LoVo (cell line): ENCODE measurements at regions not wholly inside any gene's neighbourhood (a gene's known extent, or its start where the extent isn't known, plus 50 kb on each side); places are given as distances from the start of the nearest gene placed in this dataset.

Experiments
- DNase-seq: peaks from one replicate; pipeline ENCODE4 v3.0.0-alpha.2; 2016; ENCODE audit warnings: low spot score

DNA sequence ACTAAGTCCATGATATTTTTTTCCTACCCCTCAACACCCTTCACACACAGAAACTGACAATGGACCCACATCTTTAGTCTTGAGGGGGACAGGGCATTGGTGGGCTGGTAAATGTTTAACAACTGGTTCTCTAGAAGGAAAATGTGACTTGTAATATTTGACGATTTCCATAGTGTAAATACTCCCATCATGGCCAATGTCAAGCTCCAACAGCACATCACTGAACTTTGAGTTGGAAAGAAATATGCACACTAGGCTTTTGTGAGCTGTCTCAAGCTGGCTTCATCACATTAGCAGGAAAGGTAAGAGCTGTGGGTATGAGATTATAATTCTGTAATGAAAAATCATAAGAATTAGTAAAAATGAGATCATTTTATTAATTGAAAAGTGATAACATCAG, 189.9 kb upstream of the PRLR start:
- no peak for DNase-seq

DNA sequence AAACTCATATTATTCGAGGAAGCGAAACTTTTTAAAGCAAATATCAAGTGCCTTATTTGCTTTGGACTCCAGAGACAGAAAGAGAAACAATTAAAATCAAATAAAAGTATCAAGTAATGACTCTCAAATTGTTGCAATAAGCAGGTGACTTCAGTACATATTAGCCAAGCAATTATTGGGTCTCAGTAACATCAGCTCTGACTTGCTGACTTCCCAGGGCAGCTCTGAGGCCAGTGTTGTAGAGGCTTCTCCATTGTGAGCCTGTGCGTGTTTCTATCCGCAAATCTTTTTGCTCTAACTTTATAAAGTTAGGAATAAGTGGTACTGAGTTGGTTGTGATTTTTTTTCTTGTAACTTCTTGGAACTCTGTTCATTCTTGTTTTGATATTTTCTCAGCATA, 186.8 kb upstream of the PRLR start:
- DNase-seq, result no peak

DNA sequence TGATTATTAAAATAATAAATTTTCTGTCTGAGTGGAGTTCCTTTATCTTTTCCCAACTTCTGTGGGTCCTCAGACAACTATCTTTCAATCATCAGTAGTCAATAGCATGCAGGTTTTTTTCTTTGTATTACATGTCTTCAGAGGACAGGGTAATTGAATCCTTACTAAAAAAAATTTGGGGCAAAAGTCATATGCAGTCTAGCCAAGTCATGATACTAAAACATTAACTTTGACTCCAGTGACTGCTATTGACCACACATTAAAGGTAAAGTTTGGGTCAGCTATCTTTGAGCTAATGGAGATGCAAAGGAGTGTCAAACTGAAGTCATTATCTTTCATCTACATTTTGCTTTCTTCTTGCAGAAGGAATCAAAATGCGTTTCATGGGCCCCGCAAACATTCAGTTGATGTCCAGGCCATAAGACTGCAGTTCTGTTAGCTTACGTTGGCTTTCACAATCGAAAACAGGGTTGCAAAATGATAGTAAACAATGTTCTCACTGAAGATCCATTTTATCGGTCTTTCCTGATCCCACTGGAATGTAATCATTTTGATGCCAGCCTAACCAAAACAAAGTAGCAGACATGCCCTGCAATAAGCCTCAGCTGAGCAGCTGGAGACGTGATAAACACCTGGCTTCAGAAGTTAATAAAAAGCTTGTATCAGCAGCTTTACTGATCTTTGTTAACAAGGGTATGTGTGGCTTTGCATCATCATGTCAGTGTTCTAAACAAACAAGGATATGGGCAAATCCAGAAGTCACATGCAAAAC, 186.1 kb upstream of the PRLR start:
- no peak for DNase-seq

DNA sequence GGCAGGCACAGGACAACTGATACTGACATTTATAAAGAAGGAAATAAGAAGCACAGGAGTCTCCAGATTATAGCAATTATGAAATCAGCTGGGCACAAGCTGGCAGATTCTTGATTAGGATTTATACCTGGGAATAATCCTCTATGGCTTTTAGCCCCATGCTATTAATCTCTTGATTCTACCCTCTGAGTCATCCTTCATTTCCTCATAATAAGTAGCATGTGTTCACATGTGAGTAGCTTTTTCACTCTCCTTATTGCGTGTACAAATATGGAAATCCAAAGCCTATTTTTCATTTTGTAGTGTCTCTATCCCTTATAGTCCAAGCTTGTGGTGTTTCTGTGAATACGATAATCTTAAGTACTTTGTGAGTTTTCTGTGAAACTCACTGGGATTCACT, 185.0 kb upstream of the PRLR start:
- no peak for DNase-seq

DNA sequence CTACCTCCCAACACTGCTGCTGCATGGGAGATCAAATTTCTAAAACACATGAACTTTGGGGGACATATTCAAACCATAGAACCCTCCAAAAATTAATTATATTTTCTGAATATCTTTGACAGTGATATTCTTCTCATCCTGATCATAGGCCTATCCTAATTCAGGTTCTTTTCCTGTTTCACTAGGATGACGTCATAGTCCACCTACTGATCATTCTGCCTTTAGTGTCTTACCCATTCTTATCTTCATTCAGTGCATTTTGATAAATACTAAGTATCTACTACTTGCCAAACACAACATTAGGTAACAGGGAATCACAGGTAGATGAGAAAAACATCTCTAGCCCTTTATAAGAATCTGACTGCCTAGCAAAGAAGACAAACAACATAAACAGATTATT, 179.1 kb upstream of the PRLR start:
- no peak for DNase-seq

DNA sequence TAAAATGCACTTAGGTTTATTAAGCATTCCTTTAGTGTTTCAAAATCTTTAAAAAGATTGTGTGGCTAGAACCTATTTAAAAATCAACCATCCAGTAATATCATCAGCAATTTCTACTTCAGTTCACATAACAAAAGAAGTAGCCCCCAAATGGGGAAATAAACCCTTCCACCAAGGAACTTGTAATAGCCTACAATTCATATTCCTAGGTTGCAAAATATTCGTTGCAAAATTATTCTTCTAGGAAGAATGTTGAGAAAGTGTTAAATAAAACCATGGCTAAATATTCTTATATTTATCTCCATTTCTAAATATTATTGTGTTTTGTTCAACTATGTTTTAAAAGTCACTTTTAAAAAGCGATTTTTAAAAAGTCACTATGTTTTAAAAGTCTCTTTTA, 177.9 kb upstream of the PRLR start:
- DNase-seq, result no peak

DNA sequence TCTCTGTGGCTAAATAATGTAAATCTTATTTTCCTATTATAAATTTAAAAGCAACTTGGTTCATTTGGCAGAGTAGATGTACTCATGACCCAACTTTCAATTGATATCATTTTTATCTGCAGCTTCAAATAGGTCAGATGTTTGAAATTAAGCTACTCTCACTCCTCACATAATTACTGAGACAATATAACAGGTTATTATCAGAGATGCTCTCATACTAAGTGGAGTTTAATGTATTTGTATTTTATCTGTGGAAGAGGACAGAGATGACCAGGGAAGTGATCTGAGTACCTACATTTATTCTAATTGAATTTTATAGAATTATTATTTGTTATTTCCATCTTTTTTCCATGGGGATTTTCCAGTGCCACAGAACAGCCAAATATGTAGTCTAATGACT, 177.4 kb upstream of the PRLR start:
- no peak for DNase-seq

DNA sequence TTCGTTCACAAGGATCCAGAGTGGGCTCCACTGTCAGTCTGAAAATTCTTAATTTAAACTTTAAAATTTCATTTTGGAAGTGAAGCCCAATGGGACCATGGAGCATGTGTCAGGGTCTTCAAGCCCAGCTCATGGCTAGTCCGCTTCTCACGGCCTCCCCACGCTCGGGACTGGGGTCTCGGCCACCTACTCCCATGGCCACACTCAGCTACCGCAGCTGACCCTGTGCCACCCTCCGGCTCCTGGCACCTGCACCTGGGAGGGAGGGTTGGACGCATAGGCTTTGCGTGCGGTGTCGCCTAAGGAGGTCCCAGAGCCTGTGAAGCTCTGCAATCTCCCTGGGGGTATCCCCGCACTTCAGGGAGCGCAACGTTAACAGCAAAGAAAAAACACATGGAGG, 175.7 kb upstream of the PRLR start:
- no peak for DNase-seq

DNA sequence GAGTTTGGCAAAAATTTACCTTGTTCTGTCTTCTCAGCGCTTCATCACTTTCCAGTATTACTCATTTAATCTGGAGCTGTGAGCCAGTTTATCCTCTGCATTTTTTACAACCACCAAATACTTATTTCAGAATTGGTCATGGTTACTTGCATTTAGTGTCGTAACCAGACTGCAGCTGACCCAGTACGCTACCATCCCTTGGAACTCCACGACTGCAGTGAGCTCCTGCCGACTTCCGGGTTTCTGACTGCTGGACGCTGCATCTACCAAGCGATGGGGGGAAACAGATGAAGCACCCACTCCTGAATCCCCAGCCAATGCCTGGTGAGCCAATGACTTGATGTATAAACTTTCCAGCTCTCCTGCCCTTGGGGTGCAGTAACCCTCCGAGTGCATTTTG, 174.4 kb upstream of the PRLR start:
- no peak for DNase-seq

DNA sequence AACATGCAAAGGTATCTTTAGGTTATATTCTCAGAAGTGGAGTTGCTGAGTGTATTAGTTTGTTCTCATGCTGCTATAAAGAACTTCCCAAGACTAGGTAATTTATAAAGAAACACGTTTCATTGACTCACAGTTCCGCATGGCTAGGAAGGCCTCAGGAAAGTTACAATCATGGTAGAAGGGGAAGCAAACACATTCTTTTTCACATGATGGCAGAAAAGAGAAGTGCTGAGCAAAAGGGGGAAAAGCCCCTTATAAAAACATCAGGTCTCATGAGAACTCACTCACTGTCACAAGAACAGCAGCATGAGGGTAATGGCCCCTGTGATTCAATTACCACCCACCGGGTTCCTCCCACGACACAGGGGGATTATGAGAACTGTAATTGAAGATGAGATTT, 163.6 kb upstream of the PRLR start:
- DNase-seq, result no peak

DNA sequence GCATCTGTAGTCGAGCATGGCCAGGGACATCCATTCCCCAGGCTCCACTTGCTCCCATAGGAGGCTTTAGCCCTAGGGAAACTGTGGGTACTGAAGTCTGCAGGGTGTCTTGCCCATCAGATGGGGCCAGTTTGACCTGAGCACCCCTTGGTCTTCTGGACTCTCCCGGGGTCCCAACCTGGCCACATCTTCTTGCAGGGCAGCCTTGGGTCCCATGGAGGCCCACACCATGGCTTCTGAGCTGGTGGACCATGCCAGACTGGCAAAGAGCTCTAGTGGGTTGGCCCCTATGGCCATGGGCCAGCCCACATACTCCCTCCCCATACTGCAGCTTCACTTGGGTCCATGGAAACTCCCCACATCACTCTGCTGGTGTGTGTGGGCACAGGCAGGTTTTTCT, 154.4 kb upstream of the PRLR start:
- DNase-seq, result no peak

DNA sequence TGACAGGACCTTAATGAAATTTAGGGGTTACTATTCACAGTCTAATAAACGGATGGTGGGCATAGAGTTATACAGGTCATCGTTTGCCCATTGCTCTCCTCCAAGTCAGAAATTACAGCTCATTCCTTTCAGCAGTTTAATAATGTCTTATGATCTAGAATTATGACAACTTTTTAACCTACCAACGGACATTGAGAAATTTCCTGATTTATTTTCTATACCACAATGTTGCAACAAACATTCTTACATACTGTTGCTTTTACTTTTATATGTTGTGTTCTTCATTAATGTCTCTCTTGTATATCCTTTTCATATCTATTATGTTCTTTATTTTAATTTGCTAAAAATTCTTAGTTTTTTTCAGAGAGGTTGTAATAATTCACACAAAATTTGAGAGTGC, 152.8 kb upstream of the PRLR start:
- DNase-seq, result no peak

DNA sequence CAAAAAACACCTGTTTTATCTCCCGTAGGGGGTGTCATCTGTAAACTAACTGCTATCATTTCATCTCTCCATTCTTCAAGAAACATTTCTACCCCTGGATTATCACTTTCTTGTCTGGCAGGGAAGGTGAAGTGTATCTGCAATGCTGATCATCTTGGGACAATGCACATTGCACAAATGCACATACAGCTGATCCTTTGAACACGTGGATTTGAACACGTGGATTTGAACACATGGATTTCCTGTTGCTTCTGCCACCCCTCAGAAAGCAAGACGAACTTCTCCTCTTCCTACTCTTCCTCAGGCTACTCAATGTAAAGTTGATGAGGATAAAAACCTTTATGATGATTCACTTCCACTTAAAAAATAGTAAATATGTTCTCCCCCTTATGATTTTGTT, 147.4 kb upstream of the PRLR start:
- DNase-seq, result no peak

DNA sequence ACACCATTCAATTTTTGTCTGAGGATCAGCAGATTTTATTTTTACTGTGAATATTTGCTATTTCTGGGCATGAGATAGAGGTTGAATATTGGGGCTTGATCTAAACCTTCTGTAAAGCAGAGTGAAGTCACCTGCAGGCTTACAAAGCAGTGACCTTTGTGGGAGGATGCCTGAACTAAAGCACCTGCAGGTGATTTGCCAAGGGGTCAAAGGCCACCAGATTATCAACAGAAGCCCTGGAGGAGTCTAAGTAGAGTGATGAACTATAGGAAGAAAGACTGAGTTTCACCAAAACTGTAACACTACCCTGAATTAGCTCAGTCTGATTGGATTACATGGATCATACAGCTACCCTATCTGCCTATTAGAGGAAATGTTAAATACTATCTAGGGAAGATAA, 144.3 kb upstream of the PRLR start:
- DNase-seq, result no peak

DNA sequence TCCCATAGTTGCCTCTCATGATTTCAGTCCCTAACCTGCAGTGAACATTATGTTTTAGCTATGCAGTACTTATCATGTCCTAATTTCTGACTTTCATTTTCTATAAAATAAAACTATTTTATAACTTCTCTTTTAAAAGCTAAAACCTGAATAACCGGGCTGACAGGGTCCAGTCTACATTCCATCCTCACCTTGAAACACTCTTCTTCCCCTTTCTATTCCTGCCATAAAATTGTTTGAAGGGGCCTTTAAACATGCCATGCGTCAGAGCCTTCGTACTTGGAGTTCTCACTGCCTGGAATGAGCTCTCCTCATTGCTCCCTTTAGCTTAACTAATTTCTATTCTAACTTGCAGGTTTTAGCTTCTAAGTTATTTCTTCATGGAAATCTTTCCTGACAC, 143.0 kb upstream of the PRLR start:
- no peak for DNase-seq

DNA sequence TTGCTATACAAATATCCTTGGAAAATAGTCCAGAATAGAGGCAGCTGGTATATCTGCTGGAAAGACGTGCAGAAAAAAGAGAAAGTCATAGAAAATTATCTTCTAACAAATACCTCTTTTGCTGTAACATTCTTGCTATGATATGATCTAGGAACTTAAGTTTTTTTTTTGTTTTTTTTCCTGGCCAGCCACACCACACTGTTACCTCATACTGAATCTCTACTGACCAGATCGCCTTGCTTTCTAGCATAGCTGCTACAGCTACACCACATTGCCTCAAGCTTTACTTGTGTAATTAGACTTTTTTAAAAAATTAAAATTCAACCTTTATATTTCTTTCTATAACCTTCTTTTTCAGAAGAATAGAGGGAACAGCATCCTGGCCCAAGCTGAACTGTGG, 142.2 kb upstream of the PRLR start:
- DNase-seq, result no peak

DNA sequence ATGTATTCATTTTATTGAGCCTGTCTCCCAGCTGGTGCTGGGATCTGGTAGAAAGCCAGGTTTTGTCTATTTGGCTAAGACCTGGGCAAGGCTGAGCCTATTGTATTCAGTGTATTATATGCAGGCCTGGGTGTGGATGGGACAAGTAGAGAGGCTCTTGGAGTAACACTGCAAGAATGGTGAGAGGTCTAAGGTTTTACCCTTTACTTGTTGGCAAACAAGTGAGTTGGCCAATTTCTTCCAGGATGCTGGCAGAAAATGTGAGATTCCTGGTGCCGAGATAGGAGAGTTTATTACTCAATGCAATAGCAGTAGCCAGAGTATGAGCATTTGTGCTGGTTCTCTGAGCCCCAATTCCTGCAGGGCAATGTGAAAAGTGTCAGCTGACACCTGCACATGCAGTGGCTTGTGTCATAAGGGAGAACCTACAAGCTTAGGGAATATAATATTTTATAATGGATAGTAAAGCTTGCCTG, 141.7 kb upstream of the PRLR start:
- no peak for DNase-seq

DNA sequence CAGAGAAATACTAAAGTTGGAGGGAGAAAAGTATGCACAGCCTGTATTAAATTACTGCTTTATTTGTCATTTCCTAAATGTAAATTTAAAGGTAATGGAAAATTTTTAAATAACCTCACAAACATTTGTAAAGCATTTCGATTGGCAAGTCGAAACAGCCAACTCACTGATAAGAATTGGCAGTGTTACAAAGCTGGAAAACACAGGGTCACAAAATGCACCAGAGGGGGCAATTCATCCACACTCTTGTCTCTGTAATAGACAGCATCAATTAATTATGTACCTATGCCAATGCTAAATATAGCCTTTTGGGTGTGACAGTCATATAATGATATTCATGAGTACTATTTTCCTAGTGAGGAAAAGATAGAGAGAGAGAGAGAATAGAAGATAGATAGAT, 140.6 kb upstream of the PRLR start:
- DNase-seq, result no peak

DNA sequence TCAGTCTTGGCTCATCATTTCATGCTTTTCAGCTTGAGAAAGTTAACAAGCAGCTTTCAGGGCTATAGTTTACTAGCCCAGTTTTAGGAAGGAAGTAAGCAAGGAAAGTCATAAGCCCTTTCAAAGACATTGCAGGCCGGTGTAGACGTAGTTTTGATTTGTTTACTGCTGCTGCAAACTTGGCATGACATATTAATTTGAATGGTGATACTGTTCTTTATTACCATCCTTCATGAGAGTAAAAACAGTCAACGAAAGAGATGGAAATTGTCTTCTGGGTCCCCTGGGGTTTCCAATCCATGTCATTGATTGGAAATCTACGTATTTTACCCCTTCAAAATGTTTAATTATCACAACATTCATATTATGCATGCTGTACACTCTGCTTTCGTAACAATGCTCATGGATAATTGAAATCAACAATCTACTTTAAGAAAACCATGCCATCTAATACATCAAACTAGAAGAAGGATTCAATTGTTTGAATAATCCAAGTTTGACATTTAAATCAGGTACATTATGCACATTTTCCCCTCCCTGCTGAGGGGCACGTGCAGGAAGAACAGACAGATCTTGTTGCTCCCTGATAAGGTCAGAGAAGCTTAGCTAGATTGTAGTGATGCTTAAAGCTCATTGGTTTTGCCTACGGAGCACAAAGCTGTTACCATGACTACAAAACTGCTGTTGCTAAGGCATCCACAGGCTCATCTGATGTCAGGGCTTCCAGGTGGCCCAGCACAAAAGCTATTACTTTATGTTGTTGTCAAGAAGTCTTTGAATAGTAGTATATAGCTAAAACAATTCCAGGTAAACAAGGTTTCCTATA, 139.9 kb upstream of the PRLR start:
- DNase-seq, result no peak

DNA sequence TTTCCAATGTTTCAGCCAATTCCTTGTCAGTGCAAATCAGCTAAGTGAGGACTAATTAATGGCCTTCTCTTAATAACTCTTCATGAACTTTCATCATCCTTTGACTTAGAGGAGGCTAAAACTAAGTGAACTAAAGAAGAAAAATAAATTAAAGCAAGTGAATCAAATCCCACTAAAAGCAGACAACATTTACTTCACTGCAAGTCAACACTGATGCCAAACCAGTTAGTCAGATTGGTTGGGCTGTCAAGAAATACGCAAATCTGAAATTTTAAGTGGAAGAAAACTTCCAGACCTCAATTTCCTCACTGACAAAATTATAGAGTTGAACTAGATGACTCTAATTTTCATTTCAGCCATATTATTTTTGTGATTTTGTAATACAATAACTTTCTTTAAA, 137.2 kb upstream of the PRLR start:
- DNase-seq, result no peak

DNA sequence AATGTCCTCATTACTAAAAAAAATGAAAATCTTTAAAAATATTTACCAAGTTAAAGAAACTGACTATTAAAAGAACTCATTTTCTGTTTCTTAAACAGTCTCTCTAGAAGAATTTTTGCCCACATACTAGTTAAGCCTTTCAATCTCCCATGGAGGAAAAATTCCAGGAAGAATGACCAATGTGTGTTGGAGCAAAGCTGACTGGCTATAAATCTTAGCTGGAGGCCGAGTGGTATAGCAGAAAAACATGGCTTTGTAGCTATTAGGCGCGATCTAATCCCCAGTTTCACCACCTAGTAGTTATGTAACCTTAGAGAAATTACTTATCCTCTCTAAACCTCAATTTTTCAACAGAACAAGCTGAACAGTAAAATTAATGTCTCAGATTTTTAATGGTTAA, 135.5 kb upstream of the PRLR start:
- DNase-seq, result no peak

DNA sequence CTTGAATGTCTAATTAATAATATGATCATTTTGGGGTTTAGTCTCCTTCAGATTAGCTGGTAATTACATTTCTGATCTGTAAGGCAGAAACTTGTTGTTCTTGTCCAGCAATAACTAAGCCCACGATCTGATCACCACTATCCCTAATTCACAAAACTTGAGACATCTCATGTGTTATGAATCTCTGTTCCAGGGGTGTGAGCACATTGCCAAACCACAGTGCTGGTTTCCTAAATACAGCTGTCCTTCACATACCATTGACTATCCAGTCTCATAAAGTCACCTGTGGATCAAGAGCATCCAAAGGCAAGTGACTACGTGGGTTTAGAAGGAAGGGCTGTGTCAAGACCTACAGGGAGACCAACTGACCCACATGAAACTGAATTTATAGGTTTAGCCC, 134.1 kb upstream of the PRLR start:
- DNase-seq, result no peak

DNA sequence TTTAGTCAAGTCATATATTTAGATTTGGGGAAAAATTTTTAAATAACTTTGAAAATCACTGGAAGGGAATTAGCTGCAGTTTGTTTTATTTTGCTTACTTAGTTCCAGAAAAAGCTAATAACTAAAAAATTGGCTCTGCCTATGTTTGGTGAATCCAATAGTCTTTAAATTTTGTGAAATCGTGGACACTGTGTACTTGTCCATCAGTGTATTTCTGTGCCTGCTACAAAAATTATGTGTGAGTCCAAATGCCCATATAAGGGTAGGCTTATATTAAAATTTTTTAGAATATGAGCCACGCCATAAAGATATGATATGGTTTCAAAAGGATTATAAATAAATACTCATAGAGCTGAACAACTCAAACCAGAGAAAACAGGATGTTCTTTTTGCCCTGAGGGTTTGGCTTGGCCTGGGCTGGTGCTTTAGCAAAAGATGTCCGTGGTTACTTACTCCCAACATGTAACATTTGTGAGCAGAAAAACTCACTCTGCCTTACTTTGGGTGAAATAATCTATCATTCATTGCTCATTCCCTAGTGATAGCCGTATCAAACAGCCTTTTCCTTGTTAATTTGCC, 133.2 kb upstream of the PRLR start:
- DNase-seq, result no peak
